Tibial nerve (tissue), 4 donors: ENCODE measurements at regions not wholly inside any gene's neighbourhood (a gene's known extent, or its start where the extent isn't known, plus 50 kb on each side); places are given as distances from the start of the nearest gene placed in this dataset.

Experiments
- EP300 ChIP-seq, 2 donors: sonication (generic); formaldehyde crosslinking; IDR thresholded peaks; one replicate each; pipeline ENCODE4 v1.6.1; 2017; ENCODE audit warnings: antibody characterized with exemption in 2 of 2, mild to moderate bottlenecking in 1 of 2
- POLR2A ChIP-seq, 2 donors: fragments of 450-650 bp; IDR thresholded peaks; one replicate each; pipeline ENCODE4 v1.6.1; 2017; ENCODE audit warnings: antibody characterized with exemption in 2 of 2, mild to moderate bottlenecking in 2 of 2, moderate library complexity in 2 of 2
- TF ChIP-seq, protein P1 (sequence below), 5 experiments: fragments of 200-600 bp in 3 of 5; fragments of 450-650 bp in 2 of 5; sonication (generic) in 3 of 5; IDR thresholded peaks; one replicate each; pipeline ENCODE4 v1.5.1; 2016 to 2019; ENCODE audit warnings: antibody characterized with exemption in 5 of 5, mild to moderate bottlenecking in 3 of 5, moderate library complexity in 2 of 5

DNA sequence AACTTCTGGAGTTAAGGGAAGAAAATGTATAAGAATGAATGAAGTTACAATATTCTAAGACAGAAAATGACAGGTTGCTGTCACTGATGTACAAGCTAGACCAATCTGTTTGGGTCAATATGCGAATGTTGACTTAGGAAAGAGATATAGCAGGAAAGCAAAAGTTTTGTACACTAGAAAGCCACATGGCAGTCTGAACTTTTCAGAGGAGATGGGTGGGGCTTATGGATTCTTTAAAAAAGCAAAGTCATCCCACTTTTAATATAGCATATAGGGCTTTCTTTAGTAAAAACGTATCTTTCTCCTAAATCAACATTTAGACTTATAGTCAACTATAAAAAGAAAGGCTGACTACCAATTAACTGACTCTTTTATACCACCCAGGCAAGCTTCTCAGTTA, 381.2 kb downstream of the PTPRC start:
- TF ChIP-seq, protein P1, sequence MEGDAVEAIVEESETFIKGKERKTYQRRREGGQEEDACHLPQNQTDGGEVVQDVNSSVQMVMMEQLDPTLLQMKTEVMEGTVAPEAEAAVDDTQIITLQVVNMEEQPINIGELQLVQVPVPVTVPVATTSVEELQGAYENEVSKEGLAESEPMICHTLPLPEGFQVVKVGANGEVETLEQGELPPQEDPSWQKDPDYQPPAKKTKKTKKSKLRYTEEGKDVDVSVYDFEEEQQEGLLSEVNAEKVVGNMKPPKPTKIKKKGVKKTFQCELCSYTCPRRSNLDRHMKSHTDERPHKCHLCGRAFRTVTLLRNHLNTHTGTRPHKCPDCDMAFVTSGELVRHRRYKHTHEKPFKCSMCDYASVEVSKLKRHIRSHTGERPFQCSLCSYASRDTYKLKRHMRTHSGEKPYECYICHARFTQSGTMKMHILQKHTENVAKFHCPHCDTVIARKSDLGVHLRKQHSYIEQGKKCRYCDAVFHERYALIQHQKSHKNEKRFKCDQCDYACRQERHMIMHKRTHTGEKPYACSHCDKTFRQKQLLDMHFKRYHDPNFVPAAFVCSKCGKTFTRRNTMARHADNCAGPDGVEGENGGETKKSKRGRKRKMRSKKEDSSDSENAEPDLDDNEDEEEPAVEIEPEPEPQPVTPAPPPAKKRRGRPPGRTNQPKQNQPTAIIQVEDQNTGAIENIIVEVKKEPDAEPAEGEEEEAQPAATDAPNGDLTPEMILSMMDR (IDR thresholded peaks at IDR 0.05) = no peak
- TF ChIP-seq POLR2A (IDR thresholded peaks at IDR 0.05) (no peak), EP300 (IDR thresholded peaks at IDR 0.05) (no peak)
